CD14-positive monocyte (primary cell): ENCODE measurements at regions not wholly inside any gene's neighbourhood (a gene's known extent, or its start where the extent isn't known, plus 50 kb on each side); places are given as distances from the start of the nearest gene placed in this dataset.

Experiments
- DNase-seq, 3 donors: peaks; one replicate each; pipeline ENCODE4 v3.0.0-alpha.2; 2011 to 2022
- H2AFZ ChIP-seq: 2 replicates; pipeline ENCODE4 v1.6.0; 2012; ENCODE audit warnings: mild to moderate bottlenecking, low read depth, low read length, inconsistent platforms; ENCODE audit not compliant: insufficient read depth, poor library complexity, severe bottlenecking
- H3K27ac ChIP-seq, 2 donors: 1 replicate in 1 of 2; 2 replicates in 1 of 2; pipeline ENCODE4 v1.5.1; 2012 to 2013; ENCODE audit warnings: low read length in 2 of 2, control low read depth in 1 of 2, inconsistent platforms in 1 of 2, low read depth in 1 of 2, mild to moderate bottlenecking in 1 of 2
- H3K27me3 ChIP-seq, 2 donors: one replicate each; pipeline versions ENCODE4 v1.6.0 to v1.6.1; 2011 to 2013; ENCODE audit warnings: low read length in 2 of 2; ENCODE audit not compliant: control insufficient read depth in 2 of 2, insufficient read depth in 2 of 2
- H3K36me3 ChIP-seq, 2 donors: replicated peaks in 1 of 2; 1 replicate in 1 of 2; 2 replicates in 1 of 2; pipeline versions ENCODE4 v1.5.1 to v1.6.1; 2012 to 2013; ENCODE audit warnings: low read length in 2 of 2, control low read depth in 1 of 2, inconsistent platforms in 1 of 2, mild to moderate bottlenecking in 1 of 2; ENCODE audit not compliant: insufficient read depth in 2 of 2, control insufficient read depth in 1 of 2
- H3K4me1 ChIP-seq, 2 donors: 1 replicate in 1 of 2; 2 replicates in 1 of 2; pipeline versions ENCODE4 v1.5.1 to v1.6.1; 2012 to 2013; ENCODE audit warnings: low read length in 2 of 2, control low read depth in 1 of 2, inconsistent platforms in 1 of 2, mild to moderate bottlenecking in 1 of 2, moderate library complexity in 1 of 2; ENCODE audit not compliant: insufficient read depth in 2 of 2, control insufficient read depth in 1 of 2
- H3K4me2 ChIP-seq: replicated peaks from 2 replicates; pipeline ENCODE3; 2012; ENCODE audit warnings: low read length, moderate library complexity, mild to moderate bottlenecking; ENCODE audit not compliant: poor library complexity, severe bottlenecking; ENCODE audit errors: extremely low read depth
- H3K4me3 ChIP-seq, 3 experiments: fragments of 200-600 bp in 1 of 3; sonication (generic) in 1 of 3; replicated peaks in 1 of 3; 1 replicate in 2 of 3; 2 replicates in 1 of 3; pipeline ENCODE4 v1.5.1; 2011 to 2013; ENCODE audit warnings: low read length in 3 of 3, mild to moderate bottlenecking in 3 of 3, control low read depth in 2 of 3, low read depth in 2 of 3, inconsistent platforms in 1 of 3, moderate library complexity in 1 of 3
- H3K79me2 ChIP-seq: 2 replicates; pipeline ENCODE4 v1.6.0; 2012; ENCODE audit warnings: mild to moderate bottlenecking, control low read depth, inconsistent platforms, low read length, moderate library complexity; ENCODE audit not compliant: insufficient read depth
- H3K9ac ChIP-seq: 2 replicates; pipeline ENCODE4 v1.6.0; 2017; ENCODE audit warnings: low read length, mild to moderate bottlenecking; ENCODE audit not compliant: insufficient read depth, poor library complexity, severe bottlenecking
- H3K9me3 ChIP-seq, 2 donors: replicated peaks in 1 of 2; 1 replicate in 1 of 2; 2 replicates in 1 of 2; pipeline versions ENCODE4 v1.5.1 to v1.6.1; 2012 to 2013; ENCODE audit warnings: low read length in 2 of 2, control low read depth in 1 of 2; ENCODE audit not compliant: control insufficient read depth in 1 of 2, insufficient read depth in 1 of 2
- H4K20me1 ChIP-seq: 2 replicates; pipeline ENCODE4 v1.6.0; 2012; ENCODE audit warnings: mild to moderate bottlenecking, low read length, control low read depth, moderate library complexity; ENCODE audit not compliant: insufficient read depth
- H3K27ac Mint-ChIP-seq, 7 donors: one replicate each; pipeline ENCODE4 v1.8.0; 2020; ENCODE audit warnings: mild to moderate bottlenecking in 7 of 7, mixed read lengths in 7 of 7, moderate library complexity in 6 of 7, inconsistent platforms in 2 of 7
- H3K27me3 Mint-ChIP-seq, 3 donors: one replicate each; pipeline ENCODE4 v1.8.0; 2021 to 2022; ENCODE audit warnings: low read depth in 3 of 3, mild to moderate bottlenecking in 3 of 3, mixed read lengths in 3 of 3, moderate library complexity in 3 of 3, inconsistent platforms in 1 of 3
- H3K36me3 Mint-ChIP-seq, 2 donors: one replicate each; pipeline ENCODE4 v1.8.0; 2020; ENCODE audit warnings: mixed read lengths in 2 of 2, inconsistent platforms in 1 of 2, mild to moderate bottlenecking in 1 of 2
- H3K4me1 Mint-ChIP-seq: one replicate; pipeline ENCODE4 v1.8.0; 2020; ENCODE audit warnings: mild to moderate bottlenecking, mixed read lengths
- H3K4me3 Mint-ChIP-seq, 2 donors: one replicate each; pipeline ENCODE4 v1.8.0; 2020; ENCODE audit warnings: mild to moderate bottlenecking in 2 of 2, mixed read lengths in 2 of 2, moderate library complexity in 1 of 2
- H3K9me3 Mint-ChIP-seq, 7 donors: one replicate each; pipeline ENCODE4 v1.8.0; 2020 to 2022; ENCODE audit warnings: mixed read lengths in 7 of 7, mild to moderate bottlenecking in 6 of 7, moderate library complexity in 6 of 7, inconsistent platforms in 2 of 7
- WGBS: methylation state at CpG from one replicate; pipeline ENCODE4 v1.1.5; 2013; ENCODE audit warnings: missing lambda C conversion rate; ENCODE audit not compliant: insufficient coverage; 5-methylcytosine and 5-hydroxymethylcytosine counted together
- intact Hi-C, 2 donors: fragments of 100-400 bp; cut with micrococcal nuclease; formaldehyde crosslinking; loops; one replicate each; pipeline versions ENCODE4 v1.15.0 to v1.15.1; 2023
- TF ChIP-seq, protein P1 (sequence below): fragments of 200-600 bp; IDR thresholded peaks from one replicate; pipeline ENCODE4 v1.8.0; 2022; ENCODE audit warnings: antibody characterized with exemption, mild to moderate bottlenecking

DNA sequence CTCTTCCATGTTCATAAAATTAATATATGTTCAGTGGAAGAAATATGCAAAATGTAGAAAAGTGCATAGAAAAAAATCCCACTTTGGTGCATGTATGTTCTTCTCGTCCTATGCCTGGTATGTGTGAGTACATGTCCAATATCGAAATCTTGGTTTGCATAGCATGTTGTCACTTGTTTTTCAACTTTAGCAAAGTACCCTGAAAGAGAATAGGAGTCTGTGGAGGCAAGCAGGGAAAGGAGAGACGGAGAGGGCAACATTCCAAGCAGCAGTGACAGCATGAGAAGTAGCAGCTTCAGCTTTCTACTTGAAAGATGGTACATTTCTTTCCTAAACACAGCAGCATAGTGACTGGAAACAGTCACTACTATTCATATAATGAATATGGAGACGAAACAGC, 56.8 kb upstream of the CACNA2D3 start:
- H3K27me3 ChIP-seq = no peaks in the 10 kb centered on the region
- no peak overlapping the region for H3K4me3 Mint-ChIP-seq
- H3K4me1 Mint-ChIP-seq = peaks cover 1% of the 10 kb centered on the region
- no peaks in the 10 kb centered on the region for H3K36me3 Mint-ChIP-seq
- no peaks in the 10 kb centered on the region for H4K20me1 ChIP-seq
- H3K9me3 Mint-ChIP-seq = peaks cover 6 to 17% (median 12%) of the 10 kb centered on the region in 7 donors
- intact Hi-C loops = no loop called here
- no peak overlapping the region for H3K9ac ChIP-seq
- H3K27me3 Mint-ChIP-seq = peaks cover 0 to 9% (median 8%) of the 10 kb centered on the region in 3 donors
- H3K9me3 ChIP-seq = peaks cover 6 to 13% of the 10 kb centered on the region in 2 donors
- no peaks in the 10 kb centered on the region for H3K79me2 ChIP-seq
- TF ChIP-seq, protein P1, sequence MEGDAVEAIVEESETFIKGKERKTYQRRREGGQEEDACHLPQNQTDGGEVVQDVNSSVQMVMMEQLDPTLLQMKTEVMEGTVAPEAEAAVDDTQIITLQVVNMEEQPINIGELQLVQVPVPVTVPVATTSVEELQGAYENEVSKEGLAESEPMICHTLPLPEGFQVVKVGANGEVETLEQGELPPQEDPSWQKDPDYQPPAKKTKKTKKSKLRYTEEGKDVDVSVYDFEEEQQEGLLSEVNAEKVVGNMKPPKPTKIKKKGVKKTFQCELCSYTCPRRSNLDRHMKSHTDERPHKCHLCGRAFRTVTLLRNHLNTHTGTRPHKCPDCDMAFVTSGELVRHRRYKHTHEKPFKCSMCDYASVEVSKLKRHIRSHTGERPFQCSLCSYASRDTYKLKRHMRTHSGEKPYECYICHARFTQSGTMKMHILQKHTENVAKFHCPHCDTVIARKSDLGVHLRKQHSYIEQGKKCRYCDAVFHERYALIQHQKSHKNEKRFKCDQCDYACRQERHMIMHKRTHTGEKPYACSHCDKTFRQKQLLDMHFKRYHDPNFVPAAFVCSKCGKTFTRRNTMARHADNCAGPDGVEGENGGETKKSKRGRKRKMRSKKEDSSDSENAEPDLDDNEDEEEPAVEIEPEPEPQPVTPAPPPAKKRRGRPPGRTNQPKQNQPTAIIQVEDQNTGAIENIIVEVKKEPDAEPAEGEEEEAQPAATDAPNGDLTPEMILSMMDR = no peak
- H3K4me3 ChIP-seq = no peak overlapping the region
- 38% methylated on average over 2 of the region's 4 CpGs for WGBS
- no peak overlapping the region for H2AFZ ChIP-seq
- H3K4me1 ChIP-seq = no peaks in the 10 kb centered on the region
- H3K36me3 ChIP-seq = no peaks in the 10 kb centered on the region
- no peak overlapping the region for H3K4me2 ChIP-seq
- H3K27ac Mint-ChIP-seq = no peak overlapping the region
- no peak overlapping the region for H3K27ac ChIP-seq
- no peak for DNase-seq

DNA sequence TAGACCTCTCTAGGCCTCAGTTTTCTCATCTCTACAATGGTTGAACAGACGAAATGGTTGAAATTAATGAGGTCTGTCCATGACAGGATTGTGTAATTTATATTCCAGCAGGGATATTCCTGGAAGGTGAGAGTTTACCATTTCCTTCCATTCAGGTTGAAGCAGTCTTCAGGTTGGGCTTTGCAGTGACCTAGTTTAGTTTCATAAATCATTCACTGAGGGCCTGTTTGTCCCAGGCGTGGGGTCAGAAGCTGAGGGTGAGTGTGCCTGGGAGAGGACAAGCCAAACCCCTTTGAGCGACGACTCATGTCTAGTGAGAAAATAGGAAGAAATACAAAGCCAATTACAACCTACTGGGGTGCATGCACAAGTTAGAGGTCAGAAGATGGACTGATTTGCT, 57.2 kb upstream of the CACNA2D3 start:
- WGBS = no CpG with 5 or more reads among the region's 4 CpGs
- peaks cover 2 to 13% (median 7%) of the 10 kb centered on the region in 7 donors for H3K9me3 Mint-ChIP-seq
- no peak for DNase-seq
- H3K4me1 Mint-ChIP-seq = peaks cover 1% of the 10 kb centered on the region
- Histone ChIP-seq H3K27ac (no peak overlapping the region), H3K4me2 (no peak overlapping the region), H4K20me1 (no peaks in the 10 kb centered on the region), H3K79me2 (no peaks in the 10 kb centered on the region), H2AFZ (no peak overlapping the region), H3K36me3 (no peaks in the 10 kb centered on the region), H3K4me3 (no peak overlapping the region), H3K27me3 (no peaks in the 10 kb centered on the region), H3K9ac (no peak overlapping the region), H3K4me1 (no peaks in the 10 kb centered on the region), H3K9me3 (peaks cover 1 to 9% of the 10 kb centered on the region in 2 donors)
- H3K36me3 Mint-ChIP-seq = no peaks in the 10 kb centered on the region
- H3K27ac Mint-ChIP-seq = no peak overlapping the region
- H3K4me3 Mint-ChIP-seq = no peak overlapping the region
- peaks cover 0 to 9% (median 8%) of the 10 kb centered on the region in 3 donors for H3K27me3 Mint-ChIP-seq
- TF ChIP-seq, protein P1 = no peak
- intact Hi-C loops = no loop called here
